ENCODE measurements at regions not wholly inside any gene's neighbourhood (a gene's known extent, or its start where the extent isn't known, plus 50 kb on each side); places are given as distances from the start of the nearest gene placed in this dataset.

GRCh38 chr17:77445760-77446532 is 305.2 kb downstream of the SEC14L1 start:
- no peak for DNase-seq

GRCh38 chr17:77446940-77447634 is 306.3 kb downstream of the SEC14L1 start:
- DNase-seq = no peak

GRCh38 chr17:77449373-77449907 is 308.7 kb downstream of the SEC14L1 start:
- no peak for DNase-seq

- no peak for DNase-seq
Observed at GRCh38 chr17:77449908-77450741, 309.4 kb downstream of the SEC14L1 start.

- no peak for DNase-seq
Observed at GRCh38 chr17:77450742-77451244, 310.0 kb downstream of the SEC14L1 start.

GRCh38 chr17:77451245-77451893 is 310.6 kb downstream of the SEC14L1 start:
- no peak for DNase-seq

- peak; percentile 81 for DNase-seq
Observed at GRCh38 chr17:77451894-77452852, 311.4 kb downstream of the SEC14L1 start.

GRCh38 chr17:77453613-77454241 is 313.0 kb downstream of the SEC14L1 start:
- DNase-seq = no peak

GRCh38 chr17:77454242-77455095 is 313.7 kb downstream of the SEC14L1 start:
- DNase-seq = no peak

- DNase-seq = no peak
Observed at GRCh38 chr17:77455111-77455890, 314.5 kb downstream of the SEC14L1 start.

- no peak for DNase-seq
Observed at GRCh38 chr17:77455891-77456260, 315.1 kb downstream of the SEC14L1 start.

- no peak for DNase-seq
Observed at GRCh38 chr17:77456271-77456950, 315.6 kb downstream of the SEC14L1 start.

- no peak for DNase-seq
Observed at GRCh38 chr17:77456951-77457548, 316.3 kb downstream of the SEC14L1 start.

GRCh38 chr17:77457572-77458201 is 316.9 kb downstream of the SEC14L1 start:
- DNase-seq = no peak

GRCh38 chr17:77458202-77459017 is 317.6 kb downstream of the SEC14L1 start:
- no peak for DNase-seq

Data from skin of body (tissue), 1 donor.